ENCODE measurements at regions not wholly inside any gene's neighbourhood (a gene's known extent, or its start where the extent isn't known, plus 50 kb on each side); places are given as distances from the start of the nearest gene placed in this dataset.

DNA sequence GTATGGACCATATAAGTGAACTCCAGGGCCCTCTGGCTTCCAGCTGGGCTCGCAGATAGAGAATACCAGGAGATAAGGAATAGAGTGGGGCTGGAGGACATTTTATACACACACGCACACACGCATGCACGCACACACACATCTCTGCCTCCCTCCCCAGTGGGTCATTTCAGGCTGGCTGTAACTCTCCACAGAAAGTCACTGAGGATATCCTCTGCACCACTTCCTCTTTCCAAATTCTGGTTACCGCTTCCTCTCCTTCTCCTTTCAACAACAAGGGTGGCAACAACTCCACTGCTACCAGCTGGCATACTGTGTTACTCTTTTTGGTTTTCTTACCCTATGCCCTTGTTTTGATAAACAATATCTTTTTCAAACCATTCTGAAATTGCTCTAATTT lies 280.2 kb downstream of the COL12A1 start:
- Histone ChIP-seq H3K27ac (ENCODE audit: low read depth) (no peak overlapping the region), H3K79me2 (replicated peaks; ENCODE audit: insufficient read depth) (no peaks in the 10 kb centered on the region), H3F3A (replicated peaks; ENCODE audit: low read depth) (no peaks in the 10 kb centered on the region), H3K4me3 (no peak overlapping the region), H4K20me1 (replicated peaks; ENCODE audit: insufficient read depth) (no peaks in the 10 kb centered on the region), H3K9me2 (ENCODE audit: insufficient read depth) (no peaks in the 10 kb centered on the region), H3K4me2 (no peak overlapping the region), H3K4me1 (ENCODE audit: insufficient read depth) (no peaks in the 10 kb centered on the region), H3K27me3 (ENCODE audit: insufficient read depth) (no peaks in the 10 kb centered on the region), H2AFZ (no peak overlapping the region), H3K36me3 (ENCODE audit: insufficient read depth) (no peaks in the 10 kb centered on the region)
- DNase-seq (ENCODE audit: low spot score) (no peak), ATAC-seq (no peak)
- no peaks in the 10 kb centered on the region for H3K36me3 Mint-ChIP-seq (ENCODE audit: low read depth)
- no peak for TF ChIP-seq STAT1 (IDR thresholded peaks at IDR 0.05; ENCODE audit: unreplicated experiment)
- TF ChIP-seq, protein P1, sequence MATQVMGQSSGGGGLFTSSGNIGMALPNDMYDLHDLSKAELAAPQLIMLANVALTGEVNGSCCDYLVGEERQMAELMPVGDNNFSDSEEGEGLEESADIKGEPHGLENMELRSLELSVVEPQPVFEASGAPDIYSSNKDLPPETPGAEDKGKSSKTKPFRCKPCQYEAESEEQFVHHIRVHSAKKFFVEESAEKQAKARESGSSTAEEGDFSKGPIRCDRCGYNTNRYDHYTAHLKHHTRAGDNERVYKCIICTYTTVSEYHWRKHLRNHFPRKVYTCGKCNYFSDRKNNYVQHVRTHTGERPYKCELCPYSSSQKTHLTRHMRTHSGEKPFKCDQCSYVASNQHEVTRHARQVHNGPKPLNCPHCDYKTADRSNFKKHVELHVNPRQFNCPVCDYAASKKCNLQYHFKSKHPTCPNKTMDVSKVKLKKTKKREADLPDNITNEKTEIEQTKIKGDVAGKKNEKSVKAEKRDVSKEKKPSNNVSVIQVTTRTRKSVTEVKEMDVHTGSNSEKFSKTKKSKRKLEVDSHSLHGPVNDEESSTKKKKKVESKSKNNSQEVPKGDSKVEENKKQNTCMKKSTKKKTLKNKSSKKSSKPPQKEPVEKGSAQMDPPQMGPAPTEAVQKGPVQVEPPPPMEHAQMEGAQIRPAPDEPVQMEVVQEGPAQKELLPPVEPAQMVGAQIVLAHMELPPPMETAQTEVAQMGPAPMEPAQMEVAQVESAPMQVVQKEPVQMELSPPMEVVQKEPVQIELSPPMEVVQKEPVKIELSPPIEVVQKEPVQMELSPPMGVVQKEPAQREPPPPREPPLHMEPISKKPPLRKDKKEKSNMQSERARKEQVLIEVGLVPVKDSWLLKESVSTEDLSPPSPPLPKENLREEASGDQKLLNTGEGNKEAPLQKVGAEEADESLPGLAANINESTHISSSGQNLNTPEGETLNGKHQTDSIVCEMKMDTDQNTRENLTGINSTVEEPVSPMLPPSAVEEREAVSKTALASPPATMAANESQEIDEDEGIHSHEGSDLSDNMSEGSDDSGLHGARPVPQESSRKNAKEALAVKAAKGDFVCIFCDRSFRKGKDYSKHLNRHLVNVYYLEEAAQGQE (IDR thresholded peaks at IDR 0.05; ENCODE audit: unreplicated experiment), result no peak
- TF ChIP-seq, protein P2, sequence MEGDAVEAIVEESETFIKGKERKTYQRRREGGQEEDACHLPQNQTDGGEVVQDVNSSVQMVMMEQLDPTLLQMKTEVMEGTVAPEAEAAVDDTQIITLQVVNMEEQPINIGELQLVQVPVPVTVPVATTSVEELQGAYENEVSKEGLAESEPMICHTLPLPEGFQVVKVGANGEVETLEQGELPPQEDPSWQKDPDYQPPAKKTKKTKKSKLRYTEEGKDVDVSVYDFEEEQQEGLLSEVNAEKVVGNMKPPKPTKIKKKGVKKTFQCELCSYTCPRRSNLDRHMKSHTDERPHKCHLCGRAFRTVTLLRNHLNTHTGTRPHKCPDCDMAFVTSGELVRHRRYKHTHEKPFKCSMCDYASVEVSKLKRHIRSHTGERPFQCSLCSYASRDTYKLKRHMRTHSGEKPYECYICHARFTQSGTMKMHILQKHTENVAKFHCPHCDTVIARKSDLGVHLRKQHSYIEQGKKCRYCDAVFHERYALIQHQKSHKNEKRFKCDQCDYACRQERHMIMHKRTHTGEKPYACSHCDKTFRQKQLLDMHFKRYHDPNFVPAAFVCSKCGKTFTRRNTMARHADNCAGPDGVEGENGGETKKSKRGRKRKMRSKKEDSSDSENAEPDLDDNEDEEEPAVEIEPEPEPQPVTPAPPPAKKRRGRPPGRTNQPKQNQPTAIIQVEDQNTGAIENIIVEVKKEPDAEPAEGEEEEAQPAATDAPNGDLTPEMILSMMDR (conservative IDR thresholded peaks at IDR 0.05; ENCODE audit: low read depth in 2 of 2), result no peak
- H3K9me3 Mint-ChIP-seq, result no peaks in the 10 kb centered on the region
- H3K27ac Mint-ChIP-seq, result no peak overlapping the region
- no peaks in the 10 kb centered on the region for H3K4me1 Mint-ChIP-seq
- no peak overlapping the region for H3K4me3 Mint-ChIP-seq
- H3K27me3 Mint-ChIP-seq (ENCODE audit: insufficient read depth, low read depth, poor library complexity), result no peaks in the 10 kb centered on the region

DNA sequence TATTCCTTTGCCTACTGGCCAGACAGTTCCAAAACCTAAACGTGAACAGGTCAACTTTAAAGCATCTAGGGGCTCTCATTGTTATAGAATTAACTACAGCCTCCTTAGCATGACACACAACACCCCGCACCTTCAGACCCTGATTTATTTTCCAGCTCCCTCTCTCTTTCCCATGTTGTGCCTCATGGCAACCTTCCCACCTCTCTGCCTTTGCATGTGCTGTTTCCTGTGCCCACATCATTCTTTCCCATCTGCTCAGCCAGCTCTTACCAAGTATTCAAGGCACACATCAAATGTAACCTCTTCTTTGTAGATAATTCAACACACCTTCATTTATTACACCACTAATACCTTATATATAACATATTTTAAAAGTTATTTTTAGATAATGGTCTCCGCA lies 291.0 kb downstream of the COL12A1 start:
- H3K27me3 ChIP-seq (ENCODE audit: insufficient read depth), result no peaks in the 10 kb centered on the region
- no peaks in the 10 kb centered on the region for H3K9me3 Mint-ChIP-seq
- no peak overlapping the region for H3K4me2 ChIP-seq
- no peaks in the 10 kb centered on the region for H3K36me3 Mint-ChIP-seq (ENCODE audit: low read depth)
- TF ChIP-seq EZH2phosphoT487 (IDR thresholded peaks at IDR 0.05; ENCODE audit: unreplicated experiment) (no peak), STAT1 (IDR thresholded peaks at IDR 0.05; ENCODE audit: unreplicated experiment) (no peak), ZNF462 (CRISPR knock-in tag; IDR thresholded peaks at IDR 0.05) (no peak), POLR2AphosphoS5 (IDR thresholded peaks at IDR 0.05; ENCODE audit: low read depth) (no peak)
- no peak overlapping the region for H3K4me3 Mint-ChIP-seq
- H2AFZ ChIP-seq, result no peak overlapping the region
- ATAC-seq, result no peak
- no peaks in the 10 kb centered on the region for H3K79me2 ChIP-seq (replicated peaks; ENCODE audit: insufficient read depth)
- H3K27me3 Mint-ChIP-seq (ENCODE audit: insufficient read depth, low read depth, poor library complexity), result no peaks in the 10 kb centered on the region
- H3F3A ChIP-seq (replicated peaks; ENCODE audit: low read depth), result no peaks in the 10 kb centered on the region
- H4K20me1 ChIP-seq (replicated peaks; ENCODE audit: insufficient read depth), result no peaks in the 10 kb centered on the region
- H3K36me3 ChIP-seq (ENCODE audit: insufficient read depth), result no peaks in the 10 kb centered on the region
- no peaks in the 10 kb centered on the region for H3K9me2 ChIP-seq (ENCODE audit: insufficient read depth)
- no peak overlapping the region for H3K27ac ChIP-seq (ENCODE audit: low read depth)
- no peaks in the 10 kb centered on the region for H3K4me1 Mint-ChIP-seq
- no peaks in the 10 kb centered on the region for H3K4me1 ChIP-seq (ENCODE audit: insufficient read depth)
- H3K4me3 ChIP-seq, result no peak overlapping the region
- no peak for DNase-seq (ENCODE audit: low spot score)
- no peak overlapping the region for H3K27ac Mint-ChIP-seq

All from GM23338 (cell line).